Fibroblast of lung (primary cell): ENCODE measurements at regions not wholly inside any gene's neighbourhood (a gene's known extent, or its start where the extent isn't known, plus 50 kb on each side); places are given as distances from the start of the nearest gene placed in this dataset.

ENCODE experiments used
- DNase-seq, 2 donors: peaks; one replicate each; pipeline versions ENCODE4 v3.0.0 to v3.0.0-alpha.2; 2010; ENCODE audit warnings: low read depth in 2 of 2
- H2AFZ ChIP-seq: 2 replicates; pipeline ENCODE4 v1.5.1; 2012; ENCODE audit warnings: low read length, control low read depth, inconsistent platforms
- H3K27ac ChIP-seq: 2 replicates; pipeline ENCODE4 v1.5.1; 2011; ENCODE audit warnings: low read length, control low read depth; ENCODE audit not compliant: insufficient read depth
- H3K27me3 ChIP-seq: 2 replicates; pipeline ENCODE4 v1.5.1; 2011; ENCODE audit warnings: mild to moderate bottlenecking, low read length; ENCODE audit not compliant: control insufficient read depth, insufficient read depth
- H3K36me3 ChIP-seq: 2 replicates; pipeline ENCODE4 v1.5.1; 2011; ENCODE audit warnings: low read length; ENCODE audit not compliant: control insufficient read depth, insufficient read depth
- H3K4me1 ChIP-seq: 2 replicates; pipeline ENCODE4 v1.5.1; 2011; ENCODE audit warnings: low read length; ENCODE audit not compliant: control insufficient read depth, insufficient read depth; ENCODE audit errors: extremely low read depth
- H3K4me2 ChIP-seq: 2 replicates; pipeline ENCODE4 v1.5.1; 2011; ENCODE audit warnings: low read length, control low read depth; ENCODE audit not compliant: insufficient read depth; ENCODE audit errors: extremely low read depth
- H3K4me3 ChIP-seq, 4 experiments: fragments of 200-600 bp in 1 of 4; sonication (generic) in 1 of 4; replicated peaks in 1 of 4; 2 replicates each; pipeline ENCODE4 v1.5.1; 2011 to 2016; ENCODE audit warnings: low read length in 4 of 4, low read depth in 3 of 4, mild to moderate bottlenecking in 3 of 4, control low read depth in 2 of 4, inconsistent platforms in 1 of 4, mixed read lengths in 1 of 4; ENCODE audit not compliant: insufficient read depth in 1 of 4; ENCODE audit errors: control extremely low read depth in 1 of 4
- H3K79me2 ChIP-seq: 2 replicates; pipeline ENCODE4 v1.5.1; 2012; ENCODE audit warnings: mild to moderate bottlenecking, low read length, inconsistent platforms; ENCODE audit not compliant: control insufficient read depth, insufficient read depth
- H3K9ac ChIP-seq: 2 replicates; pipeline ENCODE4 v1.5.1; 2011; ENCODE audit warnings: mild to moderate bottlenecking, low read length, control low read depth; ENCODE audit not compliant: insufficient read depth
- H3K9me3 ChIP-seq: 2 replicates; pipeline ENCODE4 v1.5.1; 2012; ENCODE audit warnings: low read depth, low read length; ENCODE audit not compliant: control insufficient read depth, insufficient read depth
- H4K20me1 ChIP-seq: 2 replicates; pipeline ENCODE4 v1.5.1; 2011; ENCODE audit warnings: low read length; ENCODE audit not compliant: control insufficient read depth, insufficient read depth; ENCODE audit errors: extremely low read depth
- EZH2 ChIP-seq: IDR thresholded peaks from 2 replicates; pipeline ENCODE4 v1.5.1; 2012; ENCODE audit warnings: low read length, control low read depth, mild to moderate bottlenecking; ENCODE audit errors: missing control alignments
- TF ChIP-seq, protein P1 (sequence below), 2 donors: IDR thresholded peaks in 1 of 2; conservative IDR thresholded peaks in 1 of 2; 1 replicate in 1 of 2; 2 replicates in 1 of 2; pipeline ENCODE4 v1.5.1; 2011 to 2012; ENCODE audit warnings: low read length in 2 of 2, control low read depth in 1 of 2, inconsistent platforms in 1 of 2, low read depth in 1 of 2, mild to moderate bottlenecking in 1 of 2

DNA sequence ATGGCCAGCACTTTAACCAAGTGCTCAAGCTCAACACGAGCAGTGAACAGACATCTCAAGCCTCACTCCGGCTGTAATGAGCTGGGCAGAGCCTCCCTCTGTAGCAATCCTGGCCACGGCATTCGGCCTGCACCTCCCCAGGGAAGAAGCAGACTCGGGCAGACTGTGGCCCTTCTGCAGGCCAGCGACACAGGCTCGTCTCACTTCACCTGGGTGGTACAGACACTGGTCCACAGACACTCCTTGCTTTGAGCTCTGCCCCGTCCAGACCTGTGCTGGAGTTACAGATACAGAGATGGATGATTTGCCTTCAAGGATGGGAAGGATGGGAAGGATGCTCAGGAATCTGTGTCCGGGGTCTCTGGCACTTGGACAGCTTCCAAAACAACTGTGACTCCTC is 300.9 kb downstream of the PREX1 start:
- Histone ChIP-seq H3K36me3 (no peaks in the 10 kb centered on the region), H3K4me2 (no peak overlapping the region), H3K9me3 (no peaks in the 10 kb centered on the region), H3K9ac (no peak overlapping the region), H3K27ac (no peak overlapping the region), H3K4me1 (no peaks in the 10 kb centered on the region), H3K27me3 (no peaks in the 10 kb centered on the region), H2AFZ (no peak overlapping the region), H4K20me1 (no peaks in the 10 kb centered on the region), H3K4me3 (no peak overlapping the region), H3K79me2 (no peaks in the 10 kb centered on the region)
- no peak for DNase-seq
- TF ChIP-seq, protein P1, sequence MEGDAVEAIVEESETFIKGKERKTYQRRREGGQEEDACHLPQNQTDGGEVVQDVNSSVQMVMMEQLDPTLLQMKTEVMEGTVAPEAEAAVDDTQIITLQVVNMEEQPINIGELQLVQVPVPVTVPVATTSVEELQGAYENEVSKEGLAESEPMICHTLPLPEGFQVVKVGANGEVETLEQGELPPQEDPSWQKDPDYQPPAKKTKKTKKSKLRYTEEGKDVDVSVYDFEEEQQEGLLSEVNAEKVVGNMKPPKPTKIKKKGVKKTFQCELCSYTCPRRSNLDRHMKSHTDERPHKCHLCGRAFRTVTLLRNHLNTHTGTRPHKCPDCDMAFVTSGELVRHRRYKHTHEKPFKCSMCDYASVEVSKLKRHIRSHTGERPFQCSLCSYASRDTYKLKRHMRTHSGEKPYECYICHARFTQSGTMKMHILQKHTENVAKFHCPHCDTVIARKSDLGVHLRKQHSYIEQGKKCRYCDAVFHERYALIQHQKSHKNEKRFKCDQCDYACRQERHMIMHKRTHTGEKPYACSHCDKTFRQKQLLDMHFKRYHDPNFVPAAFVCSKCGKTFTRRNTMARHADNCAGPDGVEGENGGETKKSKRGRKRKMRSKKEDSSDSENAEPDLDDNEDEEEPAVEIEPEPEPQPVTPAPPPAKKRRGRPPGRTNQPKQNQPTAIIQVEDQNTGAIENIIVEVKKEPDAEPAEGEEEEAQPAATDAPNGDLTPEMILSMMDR (conservative IDR thresholded peaks at IDR 0.05 in 1 of 2, IDR thresholded peaks at IDR 0.05 in 1 of 2; ENCODE audit: low read depth in 1 of 2, low read length in 2 of 2): no peak
- TF ChIP-seq EZH2: no peak

DNA sequence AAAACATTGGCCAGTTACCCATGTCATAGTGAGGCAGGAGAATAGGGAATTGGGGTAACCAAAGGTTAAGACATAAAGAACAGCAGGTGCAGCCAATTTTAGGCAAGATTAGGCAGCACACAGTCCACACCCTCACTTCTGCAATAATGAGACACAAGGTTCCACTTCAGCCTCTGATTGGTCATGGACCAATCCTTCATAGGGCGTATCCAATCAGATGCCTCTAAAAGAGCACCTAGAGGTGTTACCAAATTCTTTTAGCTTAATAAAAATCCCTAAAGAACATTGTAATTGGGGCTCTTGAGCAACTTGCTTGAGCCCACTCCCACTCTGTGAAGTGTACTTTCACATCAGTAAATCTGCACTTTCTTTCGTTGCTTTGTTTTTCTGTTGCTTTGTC is 302.4 kb downstream of the PREX1 start:
- Histone ChIP-seq H4K20me1 (no peaks in the 10 kb centered on the region), H3K4me2 (no peak overlapping the region), H3K9ac (no peak overlapping the region), H2AFZ (no peak overlapping the region), H3K27me3 (no peaks in the 10 kb centered on the region), H3K4me1 (no peaks in the 10 kb centered on the region), H3K9me3 (no peaks in the 10 kb centered on the region), H3K27ac (no peak overlapping the region), H3K4me3 (no peak overlapping the region), H3K36me3 (no peaks in the 10 kb centered on the region), H3K79me2 (no peaks in the 10 kb centered on the region)
- DNase-seq: no peak
- TF ChIP-seq EZH2: no peak
- TF ChIP-seq, protein P1 (conservative IDR thresholded peaks at IDR 0.05 in 1 of 2, IDR thresholded peaks at IDR 0.05 in 1 of 2; ENCODE audit: low read depth in 1 of 2, low read length in 2 of 2): no peak

DNA sequence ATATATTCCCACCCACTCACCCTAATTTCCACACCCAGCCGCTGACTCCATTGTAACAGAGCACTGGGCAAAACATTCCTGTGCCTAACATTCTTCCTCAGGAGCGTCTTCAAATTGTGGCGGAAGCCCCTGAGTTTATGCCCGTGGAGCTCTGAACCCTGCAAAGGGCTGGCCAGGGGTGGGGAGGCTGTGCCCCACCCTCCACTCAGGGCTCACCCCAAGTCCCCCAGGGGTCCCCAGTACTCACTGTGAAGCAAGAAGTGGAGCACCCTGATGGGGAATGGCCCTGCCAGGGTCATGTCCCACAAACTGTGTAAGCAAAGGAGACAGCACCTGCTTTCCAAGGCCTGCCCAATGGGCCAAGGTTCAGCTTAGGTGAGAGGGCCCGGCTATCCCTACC is 303.2 kb downstream of the PREX1 start:
- H4K20me1 ChIP-seq: no peaks in the 10 kb centered on the region
- no peaks in the 10 kb centered on the region for H3K4me1 ChIP-seq
- H3K36me3 ChIP-seq: no peaks in the 10 kb centered on the region
- no peak for DNase-seq
- H3K27ac ChIP-seq: no peak overlapping the region
- H3K4me3 ChIP-seq: no peak overlapping the region
- no peak overlapping the region for H3K4me2 ChIP-seq
- H3K79me2 ChIP-seq: no peaks in the 10 kb centered on the region
- TF ChIP-seq, protein P1 (conservative IDR thresholded peaks at IDR 0.05 in 1 of 2, IDR thresholded peaks at IDR 0.05 in 1 of 2; ENCODE audit: low read depth in 1 of 2, low read length in 2 of 2): no peak
- TF ChIP-seq EZH2: no peak
- no peak overlapping the region for H2AFZ ChIP-seq
- H3K9me3 ChIP-seq: no peaks in the 10 kb centered on the region
- no peaks in the 10 kb centered on the region for H3K27me3 ChIP-seq
- H3K9ac ChIP-seq: no peak overlapping the region
